Glutamatergic neuron (in vitro differentiated cells): ENCODE measurements at regions not wholly inside any gene's neighbourhood (a gene's known extent, or its start where the extent isn't known, plus 50 kb on each side); places are given as distances from the start of the nearest gene placed in this dataset.

Source experiments
- DNase-seq: peaks from one replicate; pipeline ENCODE4 v3.0.0; 2022
- H3K27ac Mint-ChIP-seq: one replicate; pipeline ENCODE4 v1.8.0; 2020; ENCODE audit warnings: mild to moderate bottlenecking, mixed read lengths, inconsistent platforms; ENCODE audit not compliant: unreplicated experiment
- H3K27me3 Mint-ChIP-seq: one replicate; pipeline ENCODE4 v1.8.0; 2020; ENCODE audit warnings: mild to moderate bottlenecking, moderate library complexity, mixed read lengths, inconsistent platforms; ENCODE audit not compliant: unreplicated experiment
- H3K36me3 Mint-ChIP-seq: one replicate; pipeline ENCODE4 v1.8.0; 2020; ENCODE audit warnings: mild to moderate bottlenecking, mixed read lengths, inconsistent platforms; ENCODE audit not compliant: unreplicated experiment
- H3K4me1 Mint-ChIP-seq: one replicate; pipeline ENCODE4 v1.8.0; 2020; ENCODE audit warnings: mild to moderate bottlenecking, low read depth, mixed read lengths, inconsistent platforms; ENCODE audit not compliant: unreplicated experiment
- H3K4me3 Mint-ChIP-seq: one replicate; pipeline ENCODE4 v1.8.0; 2020; ENCODE audit warnings: mild to moderate bottlenecking, mixed read lengths, inconsistent platforms; ENCODE audit not compliant: unreplicated experiment
- H3K9me3 Mint-ChIP-seq: one replicate; pipeline ENCODE4 v1.8.0; 2020; ENCODE audit warnings: mild to moderate bottlenecking, moderate library complexity, mixed read lengths, inconsistent platforms; ENCODE audit not compliant: unreplicated experiment
- TF ChIP-seq, protein P1 (sequence below): fragments of 200-600 bp; sonication (generic); IDR thresholded peaks from one replicate; pipeline ENCODE4 v1.5.0; 2021; ENCODE audit not compliant: partially characterized antibody, unreplicated experiment

DNA sequence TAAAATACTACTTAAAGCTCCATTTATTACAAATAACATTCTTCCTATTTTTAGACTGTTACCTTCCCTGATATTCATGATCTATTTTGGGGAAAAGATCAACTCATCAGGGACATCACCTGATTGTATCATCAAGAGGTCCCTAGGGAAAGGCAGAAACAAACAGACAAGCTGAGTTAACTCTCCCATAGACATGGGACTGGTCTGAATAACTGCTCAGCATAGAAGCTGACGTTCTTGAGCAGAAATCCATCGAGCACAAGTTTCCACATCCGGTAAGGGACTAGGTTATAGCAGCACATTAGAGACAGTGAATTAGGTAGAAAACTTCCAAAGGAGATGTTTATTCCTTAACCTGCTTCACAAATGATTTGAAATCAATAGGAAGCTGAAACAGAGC is 1100.4 kb upstream of the SLC39A10 start:
- Mint-ChIP-seq H3K27ac (no peak overlapping the region), H3K9me3 (no peaks in the 10 kb centered on the region), H3K36me3 (no peaks in the 10 kb centered on the region), H3K4me1 (peaks cover 5% of the 10 kb centered on the region), H3K27me3 (no peaks in the 10 kb centered on the region), H3K4me3 (no peak overlapping the region)
- TF ChIP-seq, protein P1, sequence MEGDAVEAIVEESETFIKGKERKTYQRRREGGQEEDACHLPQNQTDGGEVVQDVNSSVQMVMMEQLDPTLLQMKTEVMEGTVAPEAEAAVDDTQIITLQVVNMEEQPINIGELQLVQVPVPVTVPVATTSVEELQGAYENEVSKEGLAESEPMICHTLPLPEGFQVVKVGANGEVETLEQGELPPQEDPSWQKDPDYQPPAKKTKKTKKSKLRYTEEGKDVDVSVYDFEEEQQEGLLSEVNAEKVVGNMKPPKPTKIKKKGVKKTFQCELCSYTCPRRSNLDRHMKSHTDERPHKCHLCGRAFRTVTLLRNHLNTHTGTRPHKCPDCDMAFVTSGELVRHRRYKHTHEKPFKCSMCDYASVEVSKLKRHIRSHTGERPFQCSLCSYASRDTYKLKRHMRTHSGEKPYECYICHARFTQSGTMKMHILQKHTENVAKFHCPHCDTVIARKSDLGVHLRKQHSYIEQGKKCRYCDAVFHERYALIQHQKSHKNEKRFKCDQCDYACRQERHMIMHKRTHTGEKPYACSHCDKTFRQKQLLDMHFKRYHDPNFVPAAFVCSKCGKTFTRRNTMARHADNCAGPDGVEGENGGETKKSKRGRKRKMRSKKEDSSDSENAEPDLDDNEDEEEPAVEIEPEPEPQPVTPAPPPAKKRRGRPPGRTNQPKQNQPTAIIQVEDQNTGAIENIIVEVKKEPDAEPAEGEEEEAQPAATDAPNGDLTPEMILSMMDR = no peak
- no peak for DNase-seq

DNA sequence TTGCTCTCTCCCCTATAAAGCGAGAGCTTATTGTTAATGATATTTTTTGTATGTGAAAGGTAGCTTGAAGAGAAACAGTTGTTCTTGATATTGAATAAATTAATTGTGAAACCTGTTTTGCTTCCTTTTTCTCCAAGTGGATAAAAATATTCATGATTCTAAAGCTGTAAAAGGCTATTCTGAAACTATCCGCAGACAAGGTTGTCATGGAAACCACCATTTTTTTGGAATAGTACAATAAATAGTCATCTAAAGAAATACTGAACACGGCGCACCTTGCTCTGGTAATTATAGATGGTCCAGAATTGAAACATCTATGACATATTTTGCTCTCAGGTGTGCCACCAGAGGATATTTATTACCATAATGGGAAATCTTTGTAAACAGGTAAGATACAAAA is 1103.0 kb upstream of the SLC39A10 start:
- H3K27me3 Mint-ChIP-seq = no peaks in the 10 kb centered on the region
- no peak for DNase-seq
- TF ChIP-seq, protein P1 = no peak

DNA sequence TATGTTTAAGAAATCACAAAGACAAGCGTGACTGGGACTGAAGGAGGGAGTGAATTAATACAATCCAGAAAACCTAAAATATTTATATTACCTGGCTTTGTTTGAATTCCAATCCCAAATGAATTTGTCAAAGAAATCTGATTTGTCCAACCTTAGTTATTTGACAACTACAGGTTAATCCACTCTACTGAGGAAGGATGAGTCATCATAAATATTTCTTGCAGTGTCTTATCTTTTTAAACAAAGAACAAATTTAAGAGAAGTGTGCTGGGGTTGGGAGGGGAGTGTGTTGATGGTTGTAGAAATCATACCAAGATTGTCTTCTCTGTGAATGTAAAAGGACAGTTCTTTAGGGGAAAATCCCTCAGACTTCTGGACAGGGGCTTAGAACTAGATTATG is 1106.3 kb upstream of the SLC39A10 start:
- Mint-ChIP-seq H3K4me3 (no peak overlapping the region), H3K27me3 (no peaks in the 10 kb centered on the region), H3K4me1 (no peaks in the 10 kb centered on the region), H3K27ac (no peak overlapping the region), H3K9me3 (no peaks in the 10 kb centered on the region), H3K36me3 (no peaks in the 10 kb centered on the region)
- TF ChIP-seq, protein P1 = no peak
- DNase-seq = no peak

More for the DNA sequence above, 1103.0 kb upstream of the SLC39A10 start:
- Mint-ChIP-seq H3K4me3 (no peak overlapping the region), H3K36me3 (no peaks in the 10 kb centered on the region), H3K27ac (no peak overlapping the region), H3K9me3 (no peaks in the 10 kb centered on the region), H3K4me1 (peaks cover 5% of the 10 kb centered on the region)

DNA sequence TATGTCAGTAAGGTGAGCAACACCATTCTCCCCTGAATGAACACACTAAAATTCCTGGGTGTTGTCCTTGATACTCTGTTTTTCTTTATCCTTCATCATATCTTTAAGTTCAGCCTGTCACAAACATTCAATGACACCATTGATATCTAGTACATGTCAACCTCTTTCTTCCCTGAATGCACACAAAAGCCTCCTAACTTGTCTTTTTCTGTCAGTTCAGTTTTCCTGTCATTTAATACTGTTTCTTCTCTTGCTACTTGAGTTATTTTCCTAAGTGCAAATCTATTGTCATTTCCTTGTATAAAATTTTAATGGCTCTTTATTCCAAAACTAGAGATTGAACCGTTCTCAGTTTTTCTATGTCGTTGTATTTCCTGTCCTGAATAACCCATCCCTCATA is 1107.6 kb upstream of the SLC39A10 start:
- no peaks in the 10 kb centered on the region for H3K36me3 Mint-ChIP-seq
- no peak overlapping the region for H3K4me3 Mint-ChIP-seq
- H3K27me3 Mint-ChIP-seq = no peaks in the 10 kb centered on the region
- H3K27ac Mint-ChIP-seq = no peak overlapping the region
- no peaks in the 10 kb centered on the region for H3K9me3 Mint-ChIP-seq
- TF ChIP-seq, protein P1 = no peak
- H3K4me1 Mint-ChIP-seq = no peaks in the 10 kb centered on the region
- DNase-seq = no peak

DNA sequence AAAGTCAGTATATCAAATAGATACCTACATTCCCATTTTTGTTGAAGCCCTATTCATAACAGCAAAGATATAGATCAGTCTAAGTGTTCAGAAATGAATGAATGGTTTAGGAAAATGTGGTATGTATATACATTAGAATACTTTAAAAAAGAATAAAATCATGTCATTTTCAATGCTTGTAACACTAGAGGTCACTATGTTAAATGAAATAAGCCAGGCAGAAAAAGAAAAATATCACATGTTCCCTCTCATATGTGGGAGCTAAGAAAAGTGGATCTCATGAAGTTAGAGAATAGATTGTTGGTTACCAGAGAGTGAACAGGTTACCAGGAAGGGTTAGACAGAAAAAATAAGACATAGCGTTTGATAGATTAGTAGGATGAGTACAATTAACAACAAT is 1111.0 kb upstream of the SLC39A10 start:
- Mint-ChIP-seq H3K4me3 (no peak overlapping the region), H3K36me3 (peaks cover 9% of the 10 kb centered on the region), H3K27ac (no peak overlapping the region), H3K27me3 (no peaks in the 10 kb centered on the region), H3K4me1 (no peaks in the 10 kb centered on the region), H3K9me3 (no peaks in the 10 kb centered on the region)
- DNase-seq = no peak
- TF ChIP-seq, protein P1 = no peak
